ENCODE measurements at regions not wholly inside any gene's neighbourhood (a gene's known extent, or its start where the extent isn't known, plus 50 kb on each side); places are given as distances from the start of the nearest gene placed in this dataset.
"Not testable (repeated sequence)": the region's sequence is repeated elsewhere in the genome, so short reads cannot be mapped to it uniquely, and the experiment has no call there.

GRCh38 chr6:68053805-68054373, 581.2 kb upstream of the ADGRB3 start:
- no peak for DNase-seq

- no peak for DNase-seq
Measured at GRCh38 chr6:68052234-68052633, 582.8 kb upstream of the ADGRB3 start.

- no peak for DNase-seq
Measured at GRCh38 chr6:68049562-68049961, 585.5 kb upstream of the ADGRB3 start.

GRCh38 chr6:68046756-68047155, 588.3 kb upstream of the ADGRB3 start:
- DNase-seq = no peak

GRCh38 chr6:68046302-68046701, 588.8 kb upstream of the ADGRB3 start:
- no peak for DNase-seq

GRCh38 chr6:68045193-68045592, 589.9 kb upstream of the ADGRB3 start:
- DNase-seq = no peak

GRCh38 chr6:68044264-68044663, 590.8 kb upstream of the ADGRB3 start:
- DNase-seq = no peak

GRCh38 chr6:68043122-68043398, 592.0 kb upstream of the ADGRB3 start:
- no peak for DNase-seq

- DNase-seq = no peak
Measured at GRCh38 chr6:68042339-68043121, 592.6 kb upstream of the ADGRB3 start.

GRCh38 chr6:68040780-68041179, 594.3 kb upstream of the ADGRB3 start:
- no peak for DNase-seq

- no peak for DNase-seq
Measured at GRCh38 chr6:68040312-68040778, 594.7 kb upstream of the ADGRB3 start.

- no peak for DNase-seq
Measured at GRCh38 chr6:68039641-68040311, 595.3 kb upstream of the ADGRB3 start.

- DNase-seq = no peak
Measured at GRCh38 chr6:68038815-68039408, 596.2 kb upstream of the ADGRB3 start.

- DNase-seq = no peak
Measured at GRCh38 chr6:68032217-68032616, 602.9 kb upstream of the ADGRB3 start.

GRCh38 chr6:68031054-68031453, 604.0 kb upstream of the ADGRB3 start:
- no peak for DNase-seq

- no peak for DNase-seq
Measured at GRCh38 chr6:68026483-68026882, 608.6 kb upstream of the ADGRB3 start.

GRCh38 chr6:68025764-68026163, 609.3 kb upstream of the ADGRB3 start:
- no peak for DNase-seq

GRCh38 chr6:68024570-68025269, 610.4 kb upstream of the ADGRB3 start:
- DNase-seq = no peak

- DNase-seq = not testable (repeated sequence)
Measured at GRCh38 chr6:68022968-68023367, 612.1 kb upstream of the ADGRB3 start.

- DNase-seq = no peak
Measured at GRCh38 chr6:68013780-68014515, 621.1 kb upstream of the ADGRB3 start.

- no peak for DNase-seq
Measured at GRCh38 chr6:68012822-68013221, 622.3 kb upstream of the ADGRB3 start.

GRCh38 chr6:68010936-68011335, 624.1 kb upstream of the ADGRB3 start:
- no peak for DNase-seq

- no peak for DNase-seq
Measured at GRCh38 chr6:68008445-68008844, 626.6 kb upstream of the ADGRB3 start.
